GM21723 (cell line): ENCODE measurements at regions not wholly inside any gene's neighbourhood (a gene's known extent, or its start where the extent isn't known, plus 50 kb on each side); places are given as distances from the start of the nearest gene placed in this dataset.
"Not testable (repeated sequence)": the region's sequence is repeated elsewhere in the genome, so short reads cannot be mapped to it uniquely, and the experiment has no call there.

Source experiments
- ATAC-seq: cut with Tn5 transposase; IDR thresholded peaks from one replicate; pipeline ENCODE4 v1.9.1; 2021; ENCODE audit warnings: mild to moderate bottlenecking, moderate library complexity; ENCODE audit not compliant: unreplicated experiment

DNA sequence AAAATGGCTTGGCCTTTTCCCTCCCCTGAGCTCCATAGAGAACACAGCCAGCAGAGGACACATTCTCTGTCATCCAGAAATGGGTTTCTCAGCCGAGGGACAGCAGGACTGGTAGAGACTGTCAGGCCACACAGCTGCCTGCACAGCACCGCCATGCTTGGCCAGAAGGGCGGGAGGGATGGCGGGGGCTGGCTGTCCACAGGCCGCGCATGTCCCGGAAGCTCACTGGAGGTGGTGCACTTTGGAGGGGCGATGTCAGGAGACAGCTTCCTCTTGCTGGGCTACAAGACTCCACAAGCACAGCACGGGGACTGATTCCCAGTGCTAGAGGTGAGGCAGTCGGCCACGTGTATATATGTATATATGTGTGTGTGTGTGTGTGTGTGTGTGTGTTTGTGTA is 125.3 kb downstream of the GOLGA6L4 start:
- not testable (repeated sequence) for ATAC-seq

DNA sequence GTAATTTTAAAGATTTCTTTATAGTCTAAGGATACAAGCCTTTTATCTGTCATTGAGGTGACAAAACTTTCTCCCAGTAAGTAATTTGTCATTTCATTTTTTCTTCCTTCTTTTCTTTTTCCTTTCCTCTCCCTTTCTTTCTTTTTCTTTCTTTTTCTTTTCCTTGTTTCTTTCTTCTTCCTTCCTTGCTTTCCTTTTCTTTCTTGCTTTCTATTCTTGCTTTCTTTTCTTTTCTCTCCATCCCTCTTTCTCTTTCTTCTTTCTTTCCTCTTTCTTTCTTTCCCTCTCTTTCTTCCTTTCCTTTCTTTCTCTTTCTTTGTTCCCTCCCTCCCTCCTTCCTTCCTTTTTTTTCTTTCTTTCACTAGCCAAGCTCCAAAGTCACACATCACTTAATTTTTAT is 148.8 kb downstream of the GOLGA6L4 start:
- not testable (repeated sequence) for ATAC-seq

DNA sequence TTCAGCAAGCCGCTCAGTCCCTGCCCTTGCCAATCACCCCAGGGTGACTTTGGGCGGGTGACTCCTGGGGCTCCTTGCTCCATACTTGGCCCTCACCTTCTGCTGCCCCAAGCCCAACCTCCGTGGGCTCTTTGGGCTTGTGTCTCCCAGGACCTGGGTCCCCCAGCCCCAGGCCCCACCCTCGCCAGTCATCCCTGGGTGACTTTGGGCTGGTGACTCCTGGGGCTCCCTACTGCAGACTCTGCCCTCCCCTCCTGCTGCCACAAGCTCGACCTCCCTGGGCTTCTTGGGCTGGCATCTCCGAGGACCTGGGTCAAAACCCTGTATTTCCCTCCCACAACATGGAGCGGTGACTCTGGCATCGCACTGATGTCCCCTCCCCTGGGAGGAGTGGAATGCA is 151.5 kb downstream of the GOLGA6L4 start:
- no peak for ATAC-seq

DNA sequence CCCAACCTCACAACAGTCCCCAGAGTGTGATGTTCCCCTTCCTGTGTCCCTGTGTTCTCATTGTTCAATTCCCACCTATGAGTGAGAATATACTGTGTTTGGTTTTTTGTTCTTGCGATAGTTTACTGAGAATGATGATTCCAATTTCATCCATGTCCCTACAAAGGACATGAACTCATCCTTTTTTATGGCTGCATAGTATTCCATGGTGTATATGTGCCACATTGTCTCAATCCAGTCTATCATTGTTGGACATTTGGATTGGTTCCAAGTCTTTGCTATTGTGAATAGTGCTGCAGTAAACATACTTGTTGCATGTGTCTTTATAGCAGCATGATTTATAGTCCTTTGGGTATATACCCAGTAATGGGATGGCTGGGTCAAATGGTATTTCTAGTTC is 152.6 kb downstream of the GOLGA6L4 start:
- ATAC-seq = not testable (repeated sequence)

DNA sequence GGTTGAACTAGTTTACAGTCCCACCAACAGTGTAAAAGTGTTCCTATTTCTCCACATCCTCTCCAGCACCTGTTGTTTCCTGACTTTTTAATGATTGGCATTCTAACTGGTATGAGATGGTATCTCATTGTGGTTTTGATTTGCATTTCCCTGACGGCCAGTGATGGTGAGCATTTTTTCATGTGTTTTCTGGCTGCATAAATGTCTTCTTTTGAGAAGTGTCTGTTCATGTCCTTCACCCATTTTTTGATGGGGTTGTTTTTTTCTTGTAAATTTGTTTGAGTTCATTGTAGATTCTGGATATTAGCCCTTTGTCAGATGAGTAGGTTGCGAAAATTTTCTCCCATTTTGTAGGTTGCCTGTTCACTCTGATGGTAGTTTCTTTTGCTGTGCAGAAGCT is 153.1 kb downstream of the GOLGA6L4 start:
- ATAC-seq = not testable (repeated sequence)

DNA sequence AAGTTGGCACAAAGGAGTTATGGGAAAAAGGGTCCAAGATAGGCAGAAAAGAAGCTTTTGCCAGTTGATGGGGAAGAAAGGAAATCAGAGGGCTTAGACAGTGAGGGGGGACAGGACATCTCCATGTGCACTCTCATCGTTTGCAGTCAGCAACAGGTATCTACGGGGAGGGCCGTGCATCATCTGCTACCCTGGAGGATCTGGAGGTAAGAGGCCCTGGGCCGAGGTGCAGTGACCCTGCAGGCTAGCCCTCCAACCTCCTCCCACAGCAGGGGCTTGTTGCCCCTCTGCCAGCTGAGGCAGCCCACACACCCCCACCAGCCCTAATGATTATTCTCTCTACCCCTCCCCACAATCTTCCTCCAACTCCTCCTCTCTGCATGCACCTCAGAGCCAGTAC is 154.8 kb downstream of the GOLGA6L4 start:
- ATAC-seq = not testable (repeated sequence)

DNA sequence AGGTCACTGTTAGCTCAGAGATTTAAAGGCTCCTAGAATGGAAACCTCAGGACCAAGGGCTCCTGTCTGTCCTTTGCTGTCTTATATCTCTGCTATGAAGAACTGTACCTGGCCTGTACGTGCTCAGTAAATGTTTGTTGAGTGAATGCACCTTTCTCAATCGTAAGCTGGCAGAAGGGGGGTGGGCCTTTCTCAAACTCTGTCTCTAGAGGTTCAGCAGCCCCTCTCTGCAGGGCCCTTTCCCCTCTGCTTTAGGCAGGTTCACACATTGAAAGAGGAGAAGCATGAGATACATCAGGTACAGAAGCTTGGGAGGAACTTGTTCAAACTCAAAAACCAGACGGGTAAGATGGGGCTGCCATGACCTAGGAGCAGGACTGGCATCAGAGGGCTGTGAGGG is 155.6 kb downstream of the GOLGA6L4 start:
- ATAC-seq = no peak

DNA sequence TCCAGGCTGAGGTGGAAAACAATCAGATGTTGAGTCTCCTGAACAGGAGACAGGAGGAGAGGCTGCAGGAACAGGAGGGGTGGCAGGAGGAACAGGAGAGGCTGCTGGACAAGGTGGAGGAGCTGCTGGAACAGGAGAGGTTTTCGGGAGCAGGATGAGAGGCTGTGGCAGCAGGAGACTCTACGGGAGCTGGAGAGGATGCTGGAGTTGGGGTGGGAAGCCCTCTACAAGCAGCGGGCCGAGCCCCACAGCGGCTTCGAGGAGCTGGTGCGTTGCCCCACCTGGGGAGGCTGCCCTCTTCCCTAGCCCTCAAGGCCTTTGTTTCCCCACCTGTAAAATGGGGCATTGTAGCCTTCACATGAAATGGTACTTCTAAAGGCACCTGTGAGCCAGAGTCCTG is 156.4 kb downstream of the GOLGA6L4 start:
- not testable (repeated sequence) for ATAC-seq

DNA sequence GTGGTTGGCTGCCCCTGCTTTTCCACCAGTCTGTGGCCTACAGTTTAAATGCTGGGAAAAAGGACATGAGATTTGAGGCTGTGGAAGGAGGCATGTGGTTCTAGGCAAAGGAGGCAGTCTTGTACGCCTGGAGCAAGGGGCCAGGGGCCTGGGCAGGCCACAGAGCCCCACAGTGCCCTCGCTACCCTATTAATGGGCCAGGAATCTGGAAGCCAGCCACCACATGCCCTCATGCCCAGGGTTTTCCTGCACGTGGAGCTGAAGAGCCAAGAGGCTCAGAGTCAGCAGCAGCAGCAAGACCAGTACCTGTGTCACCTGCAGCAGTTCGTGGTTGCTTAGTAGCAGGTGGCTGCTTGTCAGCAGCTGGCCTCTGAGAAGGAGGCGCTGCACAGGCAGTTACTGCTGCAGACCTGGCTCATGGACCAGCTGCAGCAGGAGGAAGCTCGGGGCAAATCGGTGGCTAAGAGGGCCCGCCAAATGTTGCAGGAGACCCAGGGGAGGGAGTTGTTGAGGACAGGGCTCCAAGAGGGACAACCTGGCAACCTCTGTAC is 157.9 kb downstream of the GOLGA6L4 start:
- not testable (repeated sequence) for ATAC-seq

DNA sequence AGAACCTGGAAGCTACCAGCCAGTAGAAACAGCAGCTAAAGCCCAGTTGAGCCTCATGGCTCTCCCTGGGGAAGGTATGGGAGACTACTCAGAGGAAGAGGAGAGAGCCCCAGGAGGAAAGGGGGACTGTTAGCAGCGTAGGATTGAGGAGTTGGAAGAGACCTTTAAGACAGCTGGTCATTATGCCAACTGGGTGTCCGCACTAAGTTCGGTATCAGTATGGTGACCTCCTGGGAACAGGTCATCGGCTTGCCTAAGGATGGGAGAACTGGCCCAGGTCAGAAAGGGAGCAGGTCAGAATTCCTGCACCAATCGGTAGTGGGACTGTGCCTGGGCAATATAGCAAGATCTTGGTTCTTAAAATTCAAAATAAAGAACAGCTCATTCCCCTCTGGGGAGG is 158.4 kb downstream of the GOLGA6L4 start:
- not testable (repeated sequence) for ATAC-seq

DNA sequence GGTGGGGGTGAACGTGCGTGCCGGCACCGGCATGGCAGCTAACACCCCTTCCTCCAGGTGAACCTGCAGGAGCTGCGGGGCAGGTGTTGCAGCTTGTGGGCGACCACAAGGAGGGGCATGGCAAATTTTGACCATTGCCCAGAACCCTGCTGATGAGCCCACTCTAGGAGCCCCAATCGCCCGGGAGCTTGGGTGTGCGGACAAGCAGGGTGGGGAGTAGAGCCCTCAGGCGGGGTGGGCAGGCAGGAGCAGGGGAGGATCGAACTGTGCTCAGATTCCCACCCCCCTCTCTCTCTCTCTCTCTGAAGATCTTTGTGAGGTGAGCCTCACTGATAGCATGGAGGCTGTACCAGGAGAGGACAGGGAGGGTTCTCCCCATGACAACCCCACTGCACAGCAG is 159.8 kb downstream of the GOLGA6L4 start:
- ATAC-seq = not testable (repeated sequence)

DNA sequence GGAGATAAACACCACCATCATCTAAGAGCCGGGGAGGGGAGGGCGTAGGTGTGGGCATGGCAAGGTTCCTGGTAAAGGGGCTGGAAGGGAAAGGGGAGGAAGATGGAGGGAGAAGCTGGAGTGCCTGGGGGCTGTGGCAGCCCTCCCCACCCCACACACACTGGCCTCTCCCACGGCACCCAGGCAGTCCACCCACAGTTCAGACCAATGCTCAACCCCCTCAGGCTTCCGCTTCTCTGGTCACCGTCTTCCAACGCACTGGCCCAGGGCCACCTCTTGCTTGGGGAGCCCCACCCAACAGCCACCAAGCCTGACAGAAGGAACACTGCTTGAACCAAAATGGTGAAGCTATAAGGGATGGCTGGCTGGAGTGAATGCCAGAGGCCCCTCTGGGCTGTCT is 160.3 kb downstream of the GOLGA6L4 start:
- not testable (repeated sequence) for ATAC-seq

DNA sequence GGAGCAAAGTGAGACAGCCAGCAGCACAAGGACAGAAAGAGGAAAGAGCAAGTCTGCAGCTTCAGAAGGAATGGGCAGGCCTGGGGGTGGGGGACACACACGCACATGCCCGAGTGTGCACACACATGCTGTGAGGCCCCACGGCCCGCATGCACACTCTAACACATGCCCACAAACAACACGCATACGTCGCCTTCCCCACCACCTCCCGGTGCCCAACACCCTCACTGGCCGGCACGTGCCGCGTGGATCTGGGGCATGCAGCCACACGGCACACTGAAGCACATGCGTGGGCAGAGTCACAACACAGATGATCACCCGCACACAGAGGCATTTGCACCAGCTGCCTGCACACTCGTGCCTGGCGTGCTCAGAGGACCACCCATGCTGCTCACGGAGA is 161.5 kb downstream of the GOLGA6L4 start:
- not testable (repeated sequence) for ATAC-seq

DNA sequence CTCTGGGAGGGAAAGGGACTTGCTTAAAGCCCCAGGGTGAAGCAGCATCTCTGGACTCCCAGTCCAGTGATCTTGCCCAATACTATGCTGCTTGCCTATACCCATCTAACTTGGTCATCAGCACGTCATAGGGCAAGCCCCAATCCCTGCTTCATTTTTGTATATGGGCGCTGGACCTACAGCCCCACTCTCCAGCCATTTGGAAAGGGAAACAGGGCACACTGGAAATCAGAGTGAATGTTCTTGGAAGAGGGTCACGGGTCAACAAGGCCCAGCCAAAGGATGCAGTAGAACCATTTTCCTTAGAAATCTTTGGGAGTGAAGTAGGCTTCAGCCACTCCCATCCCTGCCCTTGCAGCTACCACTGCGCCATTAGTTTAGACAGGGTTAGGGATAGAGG is 162.5 kb downstream of the GOLGA6L4 start:
- ATAC-seq = not testable (repeated sequence)

DNA sequence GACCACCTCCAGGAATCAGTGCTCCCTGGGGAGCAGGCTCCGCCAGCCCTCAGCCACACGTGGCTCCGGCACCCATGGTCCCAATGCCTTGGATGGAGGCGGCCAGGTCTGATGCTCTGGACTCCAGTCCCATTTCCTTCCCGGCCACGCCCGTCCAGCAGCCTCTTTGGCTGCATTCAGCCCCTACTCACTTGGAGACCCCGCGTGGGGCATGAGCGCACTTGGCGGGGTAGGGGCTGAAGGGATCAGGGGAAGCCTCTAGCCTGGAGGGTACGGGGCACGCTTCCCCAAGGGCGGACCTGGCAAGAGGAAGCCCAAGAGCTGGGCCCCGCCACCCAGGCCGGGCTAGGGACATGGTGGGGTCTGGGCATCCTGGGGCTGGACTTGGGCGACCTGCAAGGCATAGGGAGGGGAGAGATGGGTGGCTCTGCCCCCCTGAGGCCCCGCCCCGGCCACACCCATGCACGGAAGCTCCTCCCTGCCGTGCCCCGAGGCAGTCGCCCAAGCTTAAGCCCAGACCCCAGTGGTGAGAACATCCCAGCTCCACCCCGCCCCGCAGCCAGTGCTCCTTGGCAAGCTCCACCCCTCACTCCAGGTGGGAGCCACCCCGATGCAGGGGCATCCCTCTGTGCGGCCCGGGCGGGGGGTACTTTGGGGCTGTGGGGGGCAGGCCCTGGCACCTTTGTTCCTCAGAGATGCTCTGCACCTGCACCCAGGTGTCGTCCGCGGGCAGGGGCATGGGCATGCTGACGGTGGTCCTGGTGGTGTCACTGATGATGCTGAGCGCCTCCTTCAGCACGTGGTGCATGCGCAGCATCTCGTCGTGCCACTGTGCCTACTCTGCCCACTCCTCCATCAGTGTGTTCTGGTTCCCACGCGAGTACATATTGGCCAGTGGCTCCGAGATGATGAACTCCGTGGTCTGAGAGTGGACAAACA is 163.5 kb downstream of the GOLGA6L4 start:
- ATAC-seq = no peak

DNA sequence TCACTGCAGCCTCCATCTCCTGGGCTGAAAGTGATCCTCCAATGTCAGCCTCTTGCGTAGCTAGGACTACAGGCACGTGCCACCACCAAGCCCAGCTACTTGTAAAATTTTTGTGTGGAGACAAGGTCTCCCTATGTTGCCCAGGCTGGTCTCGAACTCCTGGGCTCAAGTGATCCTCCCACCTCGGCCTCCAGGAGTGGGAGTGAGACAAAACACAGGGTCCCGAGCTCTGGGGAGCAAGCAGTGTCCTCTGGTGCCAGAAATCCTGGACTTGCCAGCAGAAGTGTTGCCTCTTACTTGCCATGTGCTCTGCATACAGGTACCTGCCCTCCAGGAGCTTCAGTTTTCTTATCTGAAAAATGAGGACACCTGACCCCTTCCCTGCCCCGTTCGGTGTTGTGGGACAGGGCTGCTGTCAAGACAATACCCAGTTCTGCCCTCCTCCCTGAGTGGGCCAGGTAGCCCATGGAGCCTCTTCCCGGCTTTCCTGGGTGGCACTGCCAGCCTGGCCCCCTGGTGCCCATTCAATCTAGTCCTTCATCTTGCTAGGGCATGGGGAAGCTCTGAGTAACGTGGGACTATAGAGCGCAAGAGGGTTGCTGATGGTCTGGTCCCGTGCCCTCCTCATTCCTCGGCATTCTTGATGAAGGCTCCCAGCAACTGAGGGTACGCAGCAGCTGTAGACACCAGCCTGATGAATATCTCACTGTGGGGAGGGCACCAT is 164.6 kb downstream of the GOLGA6L4 start:
- ATAC-seq = no peak

DNA sequence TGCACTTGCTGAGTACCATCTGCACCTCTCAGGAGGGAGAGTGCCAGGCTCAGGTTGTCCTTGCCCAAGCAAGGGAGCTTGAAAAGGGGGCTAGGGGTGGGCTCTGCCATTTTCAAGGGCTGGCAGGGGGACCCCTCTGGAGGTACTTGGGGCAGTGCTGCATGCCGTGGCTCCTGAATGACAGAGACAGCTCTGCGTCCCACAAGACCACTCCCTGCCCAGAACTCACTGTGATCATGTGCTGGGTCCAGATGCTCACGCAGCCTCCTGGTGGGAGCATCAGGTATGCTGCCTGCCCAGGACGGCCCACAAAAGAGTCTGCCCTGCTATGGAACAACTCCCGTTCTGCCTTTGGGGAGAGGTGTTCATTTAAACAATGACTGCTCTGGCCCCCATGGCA is 165.2 kb downstream of the GOLGA6L4 start:
- ATAC-seq = no peak

DNA sequence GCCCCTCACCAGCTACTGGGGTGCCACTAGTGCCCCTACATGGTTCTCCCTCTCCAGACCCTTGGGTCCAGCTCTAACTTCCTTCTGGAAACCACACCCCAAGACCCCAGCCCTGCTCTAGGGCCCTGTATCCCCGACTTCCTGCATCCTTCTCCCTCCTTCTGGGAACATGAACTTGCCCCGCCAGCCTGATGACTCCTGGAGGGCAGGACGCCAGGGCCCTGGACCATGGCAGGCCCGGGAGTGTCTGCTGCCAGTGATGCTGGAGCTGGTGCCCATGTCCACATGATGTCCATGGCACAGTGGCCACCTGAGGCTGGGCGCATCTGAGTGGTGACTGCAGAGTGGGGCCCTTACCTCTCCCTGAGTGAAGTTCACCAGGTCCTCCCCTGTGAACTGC is 165.9 kb downstream of the GOLGA6L4 start:
- not testable (repeated sequence) for ATAC-seq

DNA sequence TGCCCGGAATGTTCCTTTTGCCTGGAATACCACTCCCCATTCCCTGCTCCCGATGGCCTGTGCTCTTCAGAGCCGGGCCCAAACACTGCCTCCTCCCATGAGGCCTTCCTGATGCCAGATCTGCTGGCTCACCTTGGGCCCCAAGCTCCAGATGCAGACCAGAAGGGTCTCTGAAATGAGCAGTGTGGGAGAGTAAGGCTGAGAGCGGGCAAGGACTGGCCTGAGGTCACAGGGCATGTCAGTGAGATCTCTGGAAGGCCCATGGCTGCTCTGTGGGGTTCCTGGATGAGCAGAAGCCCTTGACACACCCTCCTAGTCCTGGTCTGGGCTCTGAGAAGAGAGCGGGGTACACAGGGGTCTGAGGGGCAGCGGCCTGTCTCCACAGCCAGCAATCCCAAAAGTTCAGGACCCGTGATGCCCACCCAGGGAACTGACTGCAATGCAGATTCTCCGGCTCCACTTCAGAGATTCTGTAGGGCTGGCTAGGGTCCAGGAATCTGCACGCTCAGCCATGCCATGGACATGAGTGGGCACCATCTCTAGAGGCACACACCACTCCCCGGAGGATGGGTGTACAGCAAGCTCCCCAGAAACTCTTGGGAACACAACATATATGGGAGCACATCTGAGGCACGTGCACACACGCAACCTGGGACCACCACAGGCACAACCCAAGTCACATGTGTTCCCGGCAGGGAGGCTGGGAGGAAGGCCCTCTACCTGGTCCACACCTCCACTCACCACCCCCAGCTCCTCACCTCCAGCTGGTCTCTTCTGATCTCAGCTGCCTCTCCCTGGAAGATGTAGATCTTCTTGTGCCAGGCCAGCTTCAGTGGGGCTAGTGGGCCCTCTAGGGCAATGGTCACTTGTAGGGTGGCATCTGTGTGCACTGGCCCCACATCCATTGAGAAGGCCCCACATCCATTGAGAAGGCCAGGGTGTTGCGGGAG is 166.6 kb downstream of the GOLGA6L4 start:
- ATAC-seq = not testable (repeated sequence)

DNA sequence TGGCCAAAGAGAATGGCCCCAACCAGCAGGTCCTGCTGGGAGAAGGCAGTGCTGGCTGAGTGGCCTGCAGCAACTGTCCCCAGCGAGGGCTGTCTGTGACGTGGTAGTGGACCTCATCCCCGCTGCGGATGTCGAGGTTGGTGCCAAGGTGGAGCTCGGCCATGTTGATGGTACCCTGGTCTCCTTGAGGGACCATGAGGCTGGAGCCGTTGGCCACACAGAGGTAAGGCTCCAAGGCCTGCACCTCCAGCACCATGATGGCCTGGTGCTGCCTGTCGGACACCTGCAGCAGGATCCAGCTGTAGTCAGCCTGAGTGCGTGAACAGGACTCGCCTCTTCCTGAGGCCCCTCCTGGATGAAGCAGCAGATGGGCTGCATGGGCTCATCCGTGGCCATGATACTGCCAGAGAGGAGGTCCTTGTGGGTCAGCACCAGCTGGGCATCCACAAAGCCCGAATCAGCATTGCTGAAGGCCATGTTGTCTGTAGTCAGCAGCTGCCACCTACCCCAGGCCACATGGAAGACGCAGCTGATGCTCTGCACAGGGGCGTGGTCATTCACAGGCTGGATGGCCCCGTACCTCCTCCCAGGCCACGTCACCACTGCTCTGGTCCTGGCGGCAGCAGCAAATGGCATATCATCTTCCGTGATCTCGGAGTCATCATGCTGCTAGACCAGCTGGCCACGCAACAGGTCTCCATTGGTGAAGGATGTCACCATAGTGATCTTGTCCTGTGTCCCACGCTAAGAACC is 167.5 kb downstream of the GOLGA6L4 start:
- ATAC-seq = no peak
